PC-3 (cell line): ENCODE measurements at regions not wholly inside any gene's neighbourhood (a gene's known extent, or its start where the extent isn't known, plus 50 kb on each side); places are given as distances from the start of the nearest gene placed in this dataset.

Experiments
- ATAC-seq: fragments of 200-7000 bp; cut with Tn5 transposase; 2 replicates; pipeline ENCODE4 v1.9.1; 2020; ENCODE audit warnings: mild to moderate bottlenecking, moderate library complexity
- BruUV-seq: library from RNA; stranded (reverse); fragments of 400-500 nt; replicated peaks from 2 replicates; lab custom pipeline; 2021; lab: Mats Ljungman, UMichigan
- CTCF ChIA-PET: fragments of 300-600 bp; sonication (Branson Sonifier 250); formaldehyde crosslinking; loops from one replicate; lab custom pipeline; 2022; ENCODE audit warnings: antibody characterized with exemption; lab: Charles Lee
- POLR2A ChIA-PET: fragments of 300-600 bp; sonication (Branson Sonifier 250); formaldehyde crosslinking; loops from one replicate; lab custom pipeline; 2022; ENCODE audit warnings: antibody characterized with exemption; ENCODE audit not compliant: unreplicated experiment; lab: Charles Lee
- DNase-seq: peaks from one replicate; pipeline ENCODE4 v3.0.0-alpha.2; 2015
- H2AFZ ChIP-seq: fragments of 300-600 bp; sonication (generic); 2 replicates; pipeline ENCODE4 v1.6.0; 2016; ENCODE audit warnings: antibody characterized with exemption, low read length
- H3F3A ChIP-seq: fragments of 300-600 bp; sonication (generic); one replicate; pipeline ENCODE4 v1.6.0; 2017; ENCODE audit warnings: antibody characterized with exemption, low read length, control low read depth, mild to moderate bottlenecking; ENCODE audit not compliant: unreplicated experiment
- H3K27ac ChIP-seq: fragments of 300-600 bp; sonication (generic); 2 replicates; pipeline ENCODE4 v1.5.1; 2016; ENCODE audit warnings: mild to moderate bottlenecking, low read length
- H3K27me3 ChIP-seq: fragments of 300-600 bp; sonication (generic); 2 replicates; pipeline ENCODE4 v1.6.1; 2016; ENCODE audit warnings: low read length, mixed read lengths
- H3K36me3 ChIP-seq: fragments of 300-600 bp; sonication (generic); 2 replicates; pipeline ENCODE4 v1.6.1; 2016; ENCODE audit warnings: low read depth, mixed run types, low read length, mixed read lengths
- H3K4me1 ChIP-seq: fragments of 300-600 bp; sonication (generic); 2 replicates; pipeline ENCODE4 v1.5.1; 2016; ENCODE audit warnings: low read length; ENCODE audit not compliant: insufficient read depth
- H3K4me2 ChIP-seq: fragments of 300-600 bp; sonication (generic); 2 replicates; pipeline ENCODE4 v1.6.0; 2016; ENCODE audit warnings: low read length
- H3K4me3 ChIP-seq: fragments of 300-600 bp; sonication (generic); 2 replicates; pipeline ENCODE4 v1.5.1; 2016; ENCODE audit warnings: mild to moderate bottlenecking, low read length, mixed read lengths
- H3K79me2 ChIP-seq: fragments of 300-600 bp; sonication (generic); 2 replicates; pipeline ENCODE4 v1.6.1; 2017; ENCODE audit warnings: low read length, mixed read lengths
- H3K9ac ChIP-seq: fragments of 300-600 bp; sonication (generic); 2 replicates; pipeline ENCODE4 v1.6.0; 2016; ENCODE audit warnings: mild to moderate bottlenecking, low read length
- H3K9me2 ChIP-seq: fragments of 300-600 bp; sonication (generic); replicated peaks from 2 replicates; pipeline ENCODE4 v1.6.1; 2016; ENCODE audit warnings: mixed run types, low read length, mixed read lengths
- H3K9me3 ChIP-seq: fragments of 300-600 bp; sonication (generic); 2 replicates; pipeline ENCODE4 v1.6.1; 2016; ENCODE audit warnings: low read length, mixed read lengths
- H4K20me1 ChIP-seq: fragments of 300-600 bp; sonication (generic); 2 replicates; pipeline ENCODE4 v1.6.1; 2016; ENCODE audit warnings: low read length, mixed read lengths
- CTCF ChIP-seq: fragments of 300-600 bp; sonication (generic); conservative IDR thresholded peaks from 2 replicates; pipeline ENCODE4 v1.5.1; 2017; ENCODE audit warnings: antibody characterized with exemption, low read depth, mild to moderate bottlenecking, low read length
- EZH2 ChIP-seq: fragments of 300-600 bp; sonication (generic); IDR thresholded peaks from one replicate; pipeline ENCODE4 v1.6.1; 2017; ENCODE audit warnings: antibody characterized with exemption, mild to moderate bottlenecking, low read length; ENCODE audit not compliant: unreplicated experiment
- EZH2phosphoT487 ChIP-seq: fragments of 300-600 bp; sonication (generic); IDR thresholded peaks from 2 replicates; pipeline ENCODE4 v1.6.1; 2018; ENCODE audit warnings: mild to moderate bottlenecking, antibody characterized with exemption, low read length, borderline replicate concordance
- intact Hi-C: fragments of 100-400 bp; cut with micrococcal nuclease; formaldehyde crosslinking; loops from 2 replicates; pipeline ENCODE4 v1.9.0; 2023

- no peak overlapping the region for H3K4me3 ChIP-seq
- no peak overlapping the region for H2AFZ ChIP-seq
- intact Hi-C loops: no loop called here
- ChIA-PET CTCF (no interaction called here), POLR2A (no interaction called here)
- H3K9me2 ChIP-seq: no peaks in the 10 kb centered on the region
- no peak for ATAC-seq
- H3K4me2 ChIP-seq: no peak overlapping the region
- no peaks in the 10 kb centered on the region for H3K9me3 ChIP-seq
- BruUV-seq: no TSS peak
- no peaks in the 10 kb centered on the region for H4K20me1 ChIP-seq
- DNase-seq: no peak
- H3K79me2 ChIP-seq: no peaks in the 10 kb centered on the region
- H3K36me3 ChIP-seq: no peaks in the 10 kb centered on the region
- no peak overlapping the region for H3K9ac ChIP-seq
- H3K27me3 ChIP-seq: no peaks in the 10 kb centered on the region
- H3K27ac ChIP-seq: no peak overlapping the region
- TF ChIP-seq EZH2 (no peak), CTCF (no peak), EZH2phosphoT487 (no peak)
- no peaks in the 10 kb centered on the region for H3K4me1 ChIP-seq
- no peaks in the 10 kb centered on the region for H3F3A ChIP-seq
These were observed 89.7 kb upstream of the SLC30A5 start for GRCh38 chr5:69004127-69004526.

GRCh38 chr5:69004676-69005075 lies 89.1 kb upstream of the SLC30A5 start:
- Histone ChIP-seq H3K4me3 (no peak overlapping the region), H4K20me1 (no peaks in the 10 kb centered on the region), H3K9me2 (no peaks in the 10 kb centered on the region), H3K36me3 (no peaks in the 10 kb centered on the region), H3K27me3 (no peaks in the 10 kb centered on the region), H3K27ac (no peak overlapping the region), H3K9ac (no peak overlapping the region), H3K4me1 (no peaks in the 10 kb centered on the region), H3K4me2 (no peak overlapping the region), H3F3A (no peaks in the 10 kb centered on the region), H2AFZ (no peak overlapping the region), H3K79me2 (no peaks in the 10 kb centered on the region), H3K9me3 (no peaks in the 10 kb centered on the region)
- POLR2A ChIA-PET: no interaction called here
- CTCF ChIA-PET: no interaction called here
- BruUV-seq: no TSS peak
- DNase-seq (no peak), ATAC-seq (no peak)
- TF ChIP-seq CTCF: no peak
- TF ChIP-seq EZH2: no peak
- no peak for TF ChIP-seq EZH2phosphoT487
- intact Hi-C loops: no loop called here

- Histone ChIP-seq H3K9ac (no peak overlapping the region), H3K27ac (no peak overlapping the region), H3K36me3 (no peaks in the 10 kb centered on the region), H4K20me1 (no peaks in the 10 kb centered on the region), H3K4me2 (no peak overlapping the region), H2AFZ (no peak overlapping the region), H3K4me1 (no peaks in the 10 kb centered on the region), H3K79me2 (no peaks in the 10 kb centered on the region), H3K27me3 (no peaks in the 10 kb centered on the region), H3K4me3 (no peak overlapping the region), H3K9me3 (no peaks in the 10 kb centered on the region), H3F3A (no peaks in the 10 kb centered on the region), H3K9me2 (no peaks in the 10 kb centered on the region)
- ChIA-PET CTCF (no interaction called here), POLR2A (no interaction called here)
- ATAC-seq (no peak), DNase-seq (no peak)
- no TSS peak for BruUV-seq
- intact Hi-C loops: no loop called here
- TF ChIP-seq EZH2: no peak
- no peak for TF ChIP-seq CTCF
These were observed 87.8 kb upstream of the SLC30A5 start for GRCh38 chr5:69006030-69006429.
